HFFc6 (cell line): ENCODE measurements at regions not wholly inside any gene's neighbourhood (a gene's known extent, or its start where the extent isn't known, plus 50 kb on each side); places are given as distances from the start of the nearest gene placed in this dataset.

Source experiments
- DNase-seq: peaks from one replicate; pipeline ENCODE4 v3.0.0-alpha.2; 2018
- H3K27ac Mint-ChIP-seq: 2 replicates; pipeline ENCODE4 v1.8.0; 2020; ENCODE audit warnings: mild to moderate bottlenecking, mixed read lengths
- H3K27me3 Mint-ChIP-seq: 2 replicates; pipeline ENCODE4 v1.8.0; 2021; ENCODE audit warnings: mild to moderate bottlenecking, moderate library complexity, mixed read lengths; ENCODE audit not compliant: insufficient read depth
- H3K36me3 Mint-ChIP-seq: 2 replicates; pipeline ENCODE4 v1.8.0; 2021; ENCODE audit warnings: low read depth, mixed read lengths
- H3K4me1 Mint-ChIP-seq: 2 replicates; pipeline ENCODE4 v1.8.0; 2020; ENCODE audit warnings: low read depth, mixed read lengths
- H3K4me3 Mint-ChIP-seq: 2 replicates; pipeline ENCODE4 v1.8.0; 2020; ENCODE audit warnings: mild to moderate bottlenecking, moderate library complexity, mixed read lengths
- H3K9me3 Mint-ChIP-seq: 2 replicates; pipeline ENCODE4 v1.8.0; 2020; ENCODE audit warnings: mild to moderate bottlenecking, mixed read lengths
- TF ChIP-seq, protein P1 (sequence below): fragments of 200-600 bp; sonication (generic); IDR thresholded peaks from 2 replicates; pipeline ENCODE4 v1.5.0; 2021; ENCODE audit warnings: antibody characterized with exemption, mild to moderate bottlenecking

- Mint-ChIP-seq H3K27ac (no peak overlapping the region), H3K9me3 (peaks cover 65% of the 10 kb centered on the region), H3K4me3 (no peak overlapping the region), H3K27me3 (peaks cover 5% of the 10 kb centered on the region; the same call in 1 of the 2 replicates), H3K36me3 (peaks cover 15% of the 10 kb centered on the region), H3K4me1 (no peaks in the 10 kb centered on the region)
- TF ChIP-seq, protein P1, sequence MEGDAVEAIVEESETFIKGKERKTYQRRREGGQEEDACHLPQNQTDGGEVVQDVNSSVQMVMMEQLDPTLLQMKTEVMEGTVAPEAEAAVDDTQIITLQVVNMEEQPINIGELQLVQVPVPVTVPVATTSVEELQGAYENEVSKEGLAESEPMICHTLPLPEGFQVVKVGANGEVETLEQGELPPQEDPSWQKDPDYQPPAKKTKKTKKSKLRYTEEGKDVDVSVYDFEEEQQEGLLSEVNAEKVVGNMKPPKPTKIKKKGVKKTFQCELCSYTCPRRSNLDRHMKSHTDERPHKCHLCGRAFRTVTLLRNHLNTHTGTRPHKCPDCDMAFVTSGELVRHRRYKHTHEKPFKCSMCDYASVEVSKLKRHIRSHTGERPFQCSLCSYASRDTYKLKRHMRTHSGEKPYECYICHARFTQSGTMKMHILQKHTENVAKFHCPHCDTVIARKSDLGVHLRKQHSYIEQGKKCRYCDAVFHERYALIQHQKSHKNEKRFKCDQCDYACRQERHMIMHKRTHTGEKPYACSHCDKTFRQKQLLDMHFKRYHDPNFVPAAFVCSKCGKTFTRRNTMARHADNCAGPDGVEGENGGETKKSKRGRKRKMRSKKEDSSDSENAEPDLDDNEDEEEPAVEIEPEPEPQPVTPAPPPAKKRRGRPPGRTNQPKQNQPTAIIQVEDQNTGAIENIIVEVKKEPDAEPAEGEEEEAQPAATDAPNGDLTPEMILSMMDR = no peak
- no peak for DNase-seq
These were observed 72.0 kb downstream of the TTLL2 start for GRCh38 chr6:167396659-167397490.

- TF ChIP-seq, protein P1 = no peak
- H3K27me3 Mint-ChIP-seq = peaks cover 5% of the 10 kb centered on the region; the same call in 1 of the 2 replicates
These were observed 72.8 kb downstream of the TTLL2 start for GRCh38 chr6:167397712-167398111.

GRCh38 chr6:167398214-167399050 lies 73.5 kb downstream of the TTLL2 start:
- TF ChIP-seq, protein P1 = no peak
- H3K27me3 Mint-ChIP-seq = peaks cover 5% of the 10 kb centered on the region; the same call in 1 of the 2 replicates
- no peaks in the 10 kb centered on the region for H3K4me1 Mint-ChIP-seq
- H3K9me3 Mint-ChIP-seq = peaks cover 60% of the 10 kb centered on the region
- no peak overlapping the region for H3K4me3 Mint-ChIP-seq
- H3K36me3 Mint-ChIP-seq = peaks cover 13% of the 10 kb centered on the region
- DNase-seq = no peak
- no peak overlapping the region for H3K27ac Mint-ChIP-seq

More at GRCh38 chr6:167397712-167398111, 72.8 kb downstream of the TTLL2 start:
- no peak for DNase-seq
- Mint-ChIP-seq H3K27ac (no peak overlapping the region), H3K36me3 (peaks cover 15% of the 10 kb centered on the region), H3K9me3 (peaks cover 63% of the 10 kb centered on the region), H3K4me3 (no peak overlapping the region), H3K4me1 (no peaks in the 10 kb centered on the region)

- Mint-ChIP-seq H3K9me3 (peaks cover 60% of the 10 kb centered on the region), H3K27ac (no peak overlapping the region), H3K36me3 (peaks cover 7% of the 10 kb centered on the region), H3K4me1 (no peaks in the 10 kb centered on the region), H3K27me3 (peaks cover 5% of the 10 kb centered on the region; the same call in 1 of the 2 replicates), H3K4me3 (no peak overlapping the region)
- TF ChIP-seq, protein P1 = no peak
- no peak for DNase-seq
These were observed 74.1 kb downstream of the TTLL2 start for GRCh38 chr6:167399051-167399387.

GRCh38 chr6:167399599-167399998 lies 74.7 kb downstream of the TTLL2 start:
- no peak overlapping the region for H3K27ac Mint-ChIP-seq
- H3K4me3 Mint-ChIP-seq = no peak overlapping the region
- H3K9me3 Mint-ChIP-seq = peaks cover 61% of the 10 kb centered on the region
- peaks cover 6% of the 10 kb centered on the region for H3K36me3 Mint-ChIP-seq
- DNase-seq = no peak
- H3K4me1 Mint-ChIP-seq = no peaks in the 10 kb centered on the region
- peaks cover 2% of the 10 kb centered on the region; the same call in 1 of the 2 replicates for H3K27me3 Mint-ChIP-seq
- TF ChIP-seq, protein P1 = no peak
